Stimulated activated CD8-positive, alpha-beta memory T cell treated with anti-CD3 and anti-CD28 coated beads, Interleukin-7, amount 100 ng/mL, for 4 hours (primary cell): ENCODE measurements at regions not wholly inside any gene's neighbourhood (a gene's known extent, or its start where the extent isn't known, plus 50 kb on each side); places are given as distances from the start of the nearest gene placed in this dataset.
"Not testable (repeated sequence)": the region's sequence is repeated elsewhere in the genome, so short reads cannot be mapped to it uniquely, and the experiment has no call there.

ENCODE experiments used
- DNase-seq, 2 donors: peaks; one replicate each; pipeline ENCODE4 v3.0.0-alpha.2; 2020; ENCODE audit warnings: low read depth in 2 of 2

- not testable (repeated sequence) for DNase-seq
These were observed 195.0 kb downstream of the ADRA2C start for GRCh38 chr4:3961091-3961672.

- DNase-seq = not testable (repeated sequence)
These were observed 198.5 kb downstream of the ADRA2C start for GRCh38 chr4:3964572-3965278.

- not testable (repeated sequence) for DNase-seq
These were observed 201.0 kb downstream of the ADRA2C start for GRCh38 chr4:3967204-3967603.

GRCh38 chr4:3972626-3973025 is 206.4 kb downstream of the ADRA2C start:
- DNase-seq = not testable (repeated sequence)

GRCh38 chr4:3973581-3974200 is 207.5 kb downstream of the ADRA2C start:
- DNase-seq = not testable (repeated sequence)

DNA sequence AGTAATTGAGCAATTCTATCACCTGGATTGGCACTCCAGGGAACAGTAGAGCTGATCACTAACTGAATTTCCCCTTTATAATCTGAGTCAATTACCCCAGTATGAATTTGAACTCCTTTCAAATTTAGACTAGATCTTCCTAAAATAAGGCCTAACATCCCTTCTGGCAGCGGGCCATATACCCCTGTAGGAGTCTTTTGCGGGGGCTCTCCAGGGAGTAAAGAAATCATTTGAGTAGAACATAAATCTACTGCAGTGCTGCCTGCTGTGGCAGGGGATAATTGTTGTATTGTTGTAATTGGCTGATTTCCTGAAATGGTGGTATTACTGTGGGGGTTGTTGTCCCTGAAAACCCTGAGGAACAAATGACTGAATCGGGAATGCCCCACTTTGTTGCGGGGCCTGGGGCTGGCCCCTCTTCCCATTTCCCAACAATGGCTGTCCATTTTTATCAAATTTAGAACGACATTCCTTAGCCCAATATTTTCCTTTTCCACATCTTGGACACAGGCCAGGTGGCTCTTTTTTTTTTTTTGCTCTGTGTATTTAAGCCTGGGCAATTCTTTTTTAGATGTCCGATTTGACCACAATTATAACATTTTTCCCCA is 217.4 kb downstream of the ADRA2C start:
- not testable (repeated sequence) for DNase-seq

DNA sequence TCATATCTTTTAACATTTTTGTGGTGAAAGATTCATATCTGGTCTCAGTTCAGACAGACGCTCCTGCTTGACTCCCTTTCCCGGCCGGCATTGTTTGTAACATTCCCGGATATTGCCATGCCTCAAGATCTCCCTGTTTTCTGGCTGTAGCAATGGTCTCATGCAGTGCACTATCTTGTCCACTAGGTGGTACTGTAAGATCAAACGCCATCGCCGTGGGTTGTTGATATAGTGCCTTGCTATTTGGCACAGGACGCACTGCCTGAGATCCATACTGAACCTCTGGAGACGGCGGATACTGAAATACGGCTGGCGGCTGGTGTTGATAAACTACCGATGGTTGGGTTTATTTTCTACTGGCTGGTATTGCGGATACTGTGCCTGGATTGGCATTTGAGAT is 218.6 kb downstream of the ADRA2C start:
- not testable (repeated sequence) for DNase-seq

GRCh38 chr4:3986412-3986811 is 220.2 kb downstream of the ADRA2C start:
- DNase-seq = not testable (repeated sequence)

GRCh38 chr4:3997386-3997785 is 229.3 kb downstream of the OTOP1 start:
- DNase-seq = not testable (repeated sequence)

GRCh38 chr4:4004036-4004435 is 222.7 kb downstream of the OTOP1 start:
- not testable (repeated sequence) for DNase-seq

DNA sequence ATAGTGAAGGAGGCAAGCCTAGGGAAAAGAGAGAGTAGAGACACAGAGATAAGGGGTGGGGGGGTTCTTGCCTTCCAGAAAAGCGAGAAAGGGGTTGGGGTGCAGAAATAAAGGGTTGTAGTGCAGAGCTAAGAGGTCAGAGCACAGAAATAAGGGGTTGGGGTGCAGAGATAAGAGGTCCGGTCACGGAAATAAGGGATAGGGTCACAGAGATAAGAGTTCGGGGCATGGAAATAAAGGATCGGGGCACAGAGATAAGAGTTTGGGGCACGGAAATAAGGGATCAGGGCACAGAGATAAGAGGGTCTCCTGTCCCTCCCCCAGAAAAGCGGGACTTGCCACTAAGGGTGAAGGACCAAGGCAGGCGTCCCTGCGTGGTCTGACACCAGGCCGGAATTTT is 222.0 kb downstream of the OTOP1 start:
- not testable (repeated sequence) for DNase-seq

- DNase-seq = not testable (repeated sequence)
These were observed 220.4 kb downstream of the OTOP1 start for GRCh38 chr4:4006356-4006755.

DNA sequence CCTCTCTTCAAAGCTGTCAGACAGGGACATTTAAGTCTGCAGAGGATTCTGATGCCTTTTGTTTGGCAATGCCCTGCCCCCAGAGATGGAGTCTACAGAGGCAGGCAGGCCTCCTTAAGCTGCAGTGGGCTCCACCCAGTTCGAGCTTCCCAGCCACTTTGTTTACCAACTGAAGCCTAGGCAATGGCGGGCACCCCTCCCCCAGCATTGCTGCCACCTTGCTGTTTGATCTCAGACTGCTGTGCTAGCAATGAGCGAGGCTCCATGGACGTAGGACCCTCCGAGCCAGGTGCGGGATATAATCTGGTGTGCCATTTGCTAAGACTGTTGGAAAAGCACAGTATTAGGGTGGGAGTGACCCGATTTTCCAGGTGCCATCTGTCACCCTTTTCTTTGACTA is 207.7 kb downstream of the OTOP1 start:
- DNase-seq = not testable (repeated sequence)

GRCh38 chr4:4021161-4021560 is 205.6 kb downstream of the OTOP1 start:
- DNase-seq = not testable (repeated sequence)

GRCh38 chr4:4026708-4027107 is 200.0 kb downstream of the OTOP1 start:
- not testable (repeated sequence) for DNase-seq

GRCh38 chr4:4028752-4029151 is 198.0 kb downstream of the OTOP1 start:
- not testable (repeated sequence) for DNase-seq

GRCh38 chr4:4030509-4030908 is 196.2 kb downstream of the OTOP1 start:
- DNase-seq = not testable (repeated sequence)

DNA sequence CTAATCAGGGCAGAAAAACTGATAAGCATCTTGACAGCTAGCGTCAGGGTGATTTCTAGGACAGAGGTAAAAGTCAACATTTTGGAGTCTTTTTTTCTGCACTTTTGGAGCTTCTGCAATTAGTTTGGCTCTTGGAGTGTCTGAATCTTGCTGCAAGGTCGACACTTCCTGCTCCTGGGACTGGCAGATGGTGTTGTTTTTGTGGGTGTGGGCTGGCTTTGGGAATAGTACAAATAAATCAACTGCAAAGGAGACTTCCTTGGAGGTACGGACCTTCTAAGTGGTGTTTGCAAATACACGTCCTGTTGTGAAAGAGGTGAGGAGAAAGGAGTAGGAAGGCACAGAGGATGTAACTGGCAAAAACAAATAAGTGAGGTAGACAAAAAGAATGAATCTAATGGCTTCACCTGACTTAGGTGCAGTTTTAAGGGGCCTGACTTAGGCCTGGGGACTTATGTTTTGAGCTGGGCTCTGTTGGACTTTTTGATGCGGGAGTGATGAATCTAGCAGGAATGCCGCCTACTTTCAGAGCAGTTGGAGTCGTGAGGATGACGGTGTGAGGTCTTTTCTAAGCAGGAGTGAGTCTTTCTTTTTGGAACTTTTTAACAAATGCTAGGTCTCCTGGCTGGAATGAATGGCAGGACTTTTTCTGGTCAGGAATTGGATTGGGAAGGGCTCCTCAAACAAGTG is 195.1 kb downstream of the OTOP1 start:
- not testable (repeated sequence) for DNase-seq

DNA sequence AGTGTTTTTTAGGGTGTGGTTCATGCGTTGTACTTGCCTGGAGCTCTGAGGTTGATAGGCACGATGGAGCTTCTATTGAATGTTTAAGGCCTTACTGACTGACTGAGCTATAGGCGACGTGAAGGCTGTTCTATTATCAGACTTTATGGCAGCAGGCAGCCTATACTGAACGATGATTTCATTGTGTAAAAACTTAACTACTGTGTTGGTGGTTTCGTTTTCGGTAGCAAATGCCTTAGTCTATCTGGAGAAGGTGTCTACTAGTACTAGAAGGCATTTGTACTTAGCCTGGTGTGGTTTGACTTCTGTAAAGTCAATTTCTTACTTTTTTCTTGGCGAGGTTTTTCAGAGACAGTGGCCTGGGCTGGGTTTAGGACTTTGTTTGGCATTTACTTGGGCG is 194.4 kb downstream of the OTOP1 start:
- not testable (repeated sequence) for DNase-seq

GRCh38 chr4:4032801-4033605 is 193.7 kb downstream of the OTOP1 start:
- not testable (repeated sequence) for DNase-seq
